Cortex of kidney (tissue), 1 donor: ENCODE measurements at regions not wholly inside any gene's neighbourhood (a gene's known extent, or its start where the extent isn't known, plus 50 kb on each side); places are given as distances from the start of the nearest gene placed in this dataset.

Source experiments
- DNase-seq: peaks from one replicate; lab custom pipeline; 2025; lab: John Stamatoyannopoulos, UW

DNA sequence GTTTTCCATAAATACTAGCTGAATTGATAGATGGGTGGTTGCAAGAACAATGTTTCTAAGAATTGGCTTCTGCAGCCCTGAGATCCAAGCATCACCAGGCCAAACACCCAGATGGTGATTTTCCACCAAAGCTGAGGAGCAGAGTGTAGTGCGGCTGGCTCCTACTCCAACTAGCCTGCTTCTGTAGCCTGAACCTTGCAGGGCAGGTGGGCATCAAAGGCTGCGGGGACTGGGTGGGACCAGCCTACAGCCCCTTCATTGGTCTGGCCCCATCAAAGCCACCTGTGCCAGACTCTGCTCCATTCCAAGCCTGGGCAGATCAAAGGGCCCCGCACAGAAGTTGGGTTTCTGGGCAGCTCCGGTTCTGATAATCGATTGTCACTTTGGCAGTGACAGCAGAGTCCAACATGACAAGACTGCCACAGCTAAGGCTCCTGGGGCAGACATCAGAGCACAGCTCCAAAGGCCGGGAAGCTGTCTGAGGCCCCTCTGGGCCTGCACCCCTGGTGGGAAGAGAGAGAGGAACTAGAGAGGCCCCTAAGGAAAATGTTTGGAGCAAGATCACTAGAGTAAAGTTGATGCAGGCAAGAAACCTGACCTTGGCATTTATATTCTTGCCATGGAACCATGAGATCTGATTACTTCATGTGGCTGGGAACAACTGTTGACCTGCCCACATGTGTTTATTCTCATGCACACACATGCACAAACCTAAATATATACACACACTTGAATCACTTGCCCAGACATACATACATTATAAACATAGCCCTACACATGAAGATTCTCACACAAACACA lies 582.9 kb downstream of the INSC start:
- no peak for DNase-seq

DNA sequence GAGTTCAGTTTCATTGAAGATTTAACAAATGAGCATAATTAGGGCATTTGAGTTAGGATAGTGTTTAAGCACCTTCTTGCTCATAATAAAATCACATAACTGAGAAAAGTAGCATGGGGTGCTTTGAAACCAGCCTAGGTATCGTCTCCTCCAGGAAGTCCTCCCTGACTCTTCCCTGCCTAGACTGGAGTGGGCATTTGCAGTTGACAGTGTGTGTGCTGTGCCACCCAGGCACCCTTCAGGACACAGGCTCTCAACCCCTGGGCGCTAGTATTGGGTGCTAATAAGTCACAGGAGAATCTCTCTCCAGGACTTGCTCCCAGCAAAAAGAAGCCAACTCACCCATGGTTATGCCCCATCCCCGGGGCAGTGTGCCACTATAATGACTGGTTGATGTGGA lies 584.1 kb downstream of the INSC start:
- no peak for DNase-seq

DNA sequence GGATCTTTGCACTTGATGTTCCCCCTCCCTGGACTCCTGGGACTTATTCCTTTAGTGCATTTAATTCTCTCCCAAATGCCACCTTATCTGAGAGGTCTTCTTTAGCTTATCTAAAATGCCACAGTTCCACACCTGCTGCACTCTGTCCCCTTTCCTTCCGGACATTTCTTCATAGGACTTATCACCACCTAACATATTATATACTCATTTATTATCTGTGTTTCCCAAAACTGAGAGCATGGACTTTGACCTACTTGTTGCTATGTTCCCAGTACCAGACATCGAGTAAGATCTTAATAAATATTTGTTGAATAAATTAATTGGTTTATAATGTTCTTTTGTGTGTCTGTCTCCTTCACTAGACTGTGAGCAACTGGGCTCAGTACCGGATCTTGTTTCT lies 585.3 kb downstream of the INSC start:
- DNase-seq = no peak

DNA sequence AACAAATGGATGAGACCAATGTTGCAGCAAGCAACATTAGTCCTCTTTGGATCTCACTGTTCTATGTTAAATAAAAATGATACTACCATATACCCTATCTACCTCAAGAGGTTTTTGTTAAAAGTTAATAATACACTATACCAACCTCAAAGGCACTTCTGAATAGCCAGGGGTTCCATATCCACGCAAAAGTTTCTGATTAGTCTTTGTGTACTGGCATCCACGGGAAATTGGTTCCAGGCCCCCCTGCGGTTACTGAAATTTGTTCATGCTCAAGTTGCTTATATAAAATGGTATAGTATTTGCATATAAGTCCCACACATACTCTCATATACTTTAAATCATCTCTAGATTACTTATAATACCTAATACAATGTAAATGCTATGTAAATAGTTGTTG lies 585.7 kb downstream of the INSC start:
- no peak for DNase-seq

DNA sequence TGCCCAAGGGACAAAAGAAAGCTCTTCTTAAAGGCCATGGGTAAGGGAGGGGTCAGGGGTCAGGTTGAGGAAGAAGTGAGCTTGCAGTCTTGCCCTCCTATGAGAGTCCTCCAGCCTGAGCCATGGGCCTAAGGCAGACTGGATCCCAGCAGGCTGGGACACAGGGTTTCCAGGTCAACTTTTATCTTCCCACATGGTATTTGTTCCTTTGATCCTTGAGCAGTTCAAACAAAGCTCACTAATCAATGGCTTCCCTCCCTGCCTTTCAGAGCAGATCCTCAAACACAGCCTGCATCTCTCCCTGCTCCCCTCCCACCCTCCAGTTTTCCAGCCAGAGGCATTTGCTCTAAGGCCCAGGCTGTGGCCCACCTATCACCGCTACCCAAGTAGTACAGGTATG lies 589.3 kb downstream of the INSC start:
- no peak for DNase-seq

DNA sequence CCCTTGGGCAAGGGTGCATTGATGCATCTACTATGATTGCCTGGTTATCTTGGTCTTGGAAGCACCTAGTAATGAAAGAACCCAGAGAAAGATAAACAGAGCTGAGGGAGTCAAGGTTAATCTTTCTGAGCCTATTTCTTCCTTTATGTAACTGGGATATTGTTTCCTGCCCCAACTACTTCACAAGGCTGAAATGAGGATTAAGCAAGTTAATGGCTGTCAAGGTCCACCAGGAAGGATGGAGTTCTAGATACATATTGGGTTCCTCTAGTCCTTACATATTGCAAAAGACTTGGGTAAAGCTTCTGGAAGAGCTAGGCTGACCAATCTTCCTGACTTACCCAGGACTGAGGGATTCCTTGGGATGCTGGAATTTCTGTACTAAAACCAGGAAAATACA lies 589.8 kb downstream of the INSC start:
- no peak for DNase-seq

DNA sequence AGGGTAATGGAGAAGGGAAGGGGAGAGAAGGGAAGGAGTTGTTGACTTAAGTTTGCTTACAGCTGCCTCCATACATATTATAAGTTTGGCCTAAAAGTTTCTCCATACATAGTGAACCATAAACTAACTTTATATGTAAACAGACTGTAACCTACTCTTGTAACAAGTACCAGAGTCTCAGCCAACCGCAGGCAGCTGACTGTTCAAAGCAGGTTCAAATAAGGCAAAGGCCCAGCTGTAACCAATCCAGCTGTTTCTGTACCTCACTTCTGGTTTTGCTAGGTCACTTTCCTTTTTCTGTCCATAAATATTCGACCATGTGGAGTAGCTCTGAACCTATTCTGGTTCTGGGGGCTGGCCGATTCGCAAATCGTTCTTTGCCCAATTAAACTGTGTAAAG lies 591.2 kb downstream of the INSC start:
- DNase-seq = no peak

DNA sequence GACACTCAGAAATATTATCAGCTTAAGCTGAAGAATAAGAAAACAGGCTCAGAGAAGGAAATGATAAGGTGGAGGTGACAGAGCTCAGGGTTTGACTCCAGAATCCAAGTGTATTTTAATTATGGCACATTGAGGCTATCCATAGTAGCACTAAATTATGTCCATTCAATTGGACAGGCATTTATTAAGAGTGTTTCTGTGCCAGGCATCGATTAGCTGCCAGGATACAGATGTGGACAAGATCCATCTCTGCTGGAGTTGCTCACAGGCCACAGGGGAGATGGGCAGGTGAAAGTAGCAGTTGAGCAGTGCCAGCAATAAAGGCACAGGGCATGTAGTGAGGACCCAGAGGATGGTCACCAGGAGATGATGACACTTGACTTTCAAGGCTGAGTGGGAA lies 592.5 kb downstream of the INSC start:
- no peak for DNase-seq

DNA sequence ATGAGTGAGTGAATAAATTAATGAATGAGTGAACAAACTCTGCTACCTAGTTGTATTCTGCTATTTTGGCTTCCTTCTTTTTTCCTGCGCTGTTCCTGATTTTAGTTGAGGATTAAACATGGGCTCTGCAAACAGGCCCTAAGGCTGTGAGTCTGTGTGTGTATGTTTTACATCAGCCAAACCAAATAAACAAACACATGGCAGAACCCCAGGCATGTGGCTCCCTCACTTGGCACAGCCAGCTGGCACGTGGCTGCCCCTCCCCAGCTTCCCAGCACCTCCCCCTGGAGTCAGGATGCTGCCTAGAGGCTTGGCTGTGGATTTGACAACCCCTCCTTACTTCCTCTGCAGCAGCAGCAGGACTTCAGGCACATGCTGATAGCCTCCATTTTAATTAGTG lies 593.2 kb downstream of the INSC start:
- DNase-seq = no peak

DNA sequence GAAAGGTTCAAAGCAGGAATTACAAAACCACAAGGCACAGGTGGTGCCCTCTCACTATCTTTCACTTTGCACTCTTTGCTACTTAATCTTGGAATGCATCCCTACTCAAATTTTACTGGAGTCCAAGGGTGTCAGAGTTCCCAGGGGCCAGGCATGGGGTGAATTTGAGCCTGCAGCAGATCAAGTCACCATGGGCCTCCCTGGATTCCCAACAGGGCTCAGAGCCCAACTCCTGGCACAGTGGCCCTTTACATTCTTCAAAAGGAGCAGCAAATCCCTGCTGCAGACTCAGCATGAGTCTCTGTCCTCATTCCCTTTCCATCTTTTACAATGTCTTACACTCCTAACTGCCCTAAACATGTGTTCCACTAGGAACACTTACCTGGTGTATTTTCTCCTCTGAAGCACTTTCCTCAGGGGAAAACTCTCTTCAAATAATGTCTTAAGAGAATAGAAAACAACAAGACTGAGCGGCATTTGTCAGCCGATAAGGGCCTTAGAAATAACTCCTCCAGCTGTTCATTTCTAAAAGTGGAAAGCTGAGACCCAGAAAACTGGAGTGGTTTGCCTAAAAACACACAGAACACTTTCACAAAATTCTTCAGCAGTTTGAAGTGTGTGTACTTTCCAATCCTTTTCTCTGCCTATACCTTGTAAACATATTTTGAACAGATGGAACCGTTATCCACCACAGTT lies 596.0 kb downstream of the INSC start:
- no peak for DNase-seq

DNA sequence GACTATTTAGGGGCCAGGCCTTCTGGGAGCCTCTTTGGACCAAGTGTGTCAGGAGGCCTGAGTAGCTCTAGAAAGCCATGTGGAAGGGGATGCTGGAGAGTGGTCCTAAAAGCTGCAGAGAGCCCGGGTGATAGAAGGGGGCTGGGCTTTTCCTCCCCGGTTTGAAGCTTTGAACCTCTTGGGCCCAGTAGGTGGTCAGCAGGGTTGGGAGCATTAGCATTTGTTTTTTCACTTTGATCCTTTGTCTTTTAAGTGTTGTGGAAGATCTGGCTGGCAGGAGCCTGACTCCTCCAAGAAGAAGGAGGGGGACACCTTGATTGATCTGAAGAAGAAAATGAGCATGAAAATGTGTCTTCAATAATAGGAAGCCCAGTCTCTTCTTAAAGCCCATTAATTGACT lies 596.6 kb downstream of the INSC start:
- no peak for DNase-seq

DNA sequence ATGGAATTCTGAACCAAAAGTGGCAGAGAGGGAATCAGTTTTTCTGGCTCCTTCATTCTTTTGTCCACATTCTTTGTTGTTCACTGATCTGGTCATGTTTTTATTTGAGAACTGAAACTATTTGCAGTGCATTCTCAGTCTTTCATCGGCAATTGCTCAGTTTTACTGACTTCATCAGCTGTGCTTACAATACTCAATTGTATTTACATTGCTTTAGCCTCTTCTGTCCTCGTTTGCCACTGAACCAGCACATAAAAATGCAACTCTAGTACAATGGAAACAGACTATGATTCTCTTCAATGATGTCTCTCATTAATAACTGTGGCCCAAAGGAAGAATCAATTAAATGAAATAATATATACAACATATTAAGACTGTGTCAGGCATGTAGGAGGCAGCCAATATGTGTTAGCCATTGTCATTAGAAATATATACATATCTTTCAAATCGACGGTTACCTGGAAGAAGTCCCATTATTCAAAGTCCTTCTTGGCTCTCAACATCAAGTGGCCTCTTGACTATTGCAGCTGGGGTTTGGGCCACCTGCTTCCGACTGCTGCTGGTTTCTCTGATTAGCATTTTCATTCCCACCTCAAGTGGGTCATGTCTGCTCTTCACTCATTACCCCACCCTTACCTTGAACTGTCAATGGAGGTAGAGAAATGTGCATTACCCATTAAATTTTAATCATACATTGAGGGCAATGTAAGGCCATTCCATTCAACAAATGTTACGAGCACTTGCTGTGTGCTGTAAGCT lies 600.1 kb downstream of the INSC start:
- no peak for DNase-seq

DNA sequence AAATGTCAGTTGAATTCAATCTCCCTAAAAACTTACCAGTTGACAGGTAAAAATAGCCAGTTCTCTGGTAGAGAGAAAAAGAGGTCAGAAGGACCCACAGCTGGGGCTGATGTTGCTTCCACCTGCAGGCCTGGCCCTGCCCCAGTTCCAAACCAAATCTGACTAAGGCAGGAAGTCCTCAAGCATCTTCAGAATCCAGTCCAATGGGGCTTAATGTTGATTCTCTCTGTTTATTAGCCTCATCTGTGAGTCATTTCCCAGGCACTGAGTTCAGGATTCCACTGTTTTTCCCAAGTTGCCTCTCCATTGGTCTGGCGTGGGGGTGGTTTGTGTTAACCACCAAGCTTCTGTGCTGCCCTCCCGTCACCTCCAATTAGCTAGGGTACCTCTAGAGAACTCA lies 601.8 kb downstream of the INSC start:
- DNase-seq = no peak

DNA sequence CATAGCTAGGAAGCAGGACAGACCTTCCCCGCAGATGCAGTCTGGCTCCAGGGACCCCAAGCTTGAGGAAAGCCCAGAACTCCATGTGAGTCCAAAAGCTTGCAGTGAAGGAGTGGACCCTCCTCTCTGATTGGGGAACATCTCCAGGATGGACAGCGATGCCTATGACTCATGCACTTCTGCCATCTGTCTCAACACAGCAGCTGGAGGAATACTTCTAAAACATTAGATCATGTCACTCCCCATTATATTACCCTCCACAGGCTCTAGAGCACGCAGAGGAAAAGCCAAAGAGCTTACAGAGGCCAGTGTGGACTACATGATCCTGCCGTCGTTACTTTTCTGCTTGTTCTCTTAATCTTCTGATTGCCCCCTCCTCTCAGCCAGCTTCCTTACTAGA lies 605.7 kb downstream of the INSC start:
- DNase-seq = no peak

DNA sequence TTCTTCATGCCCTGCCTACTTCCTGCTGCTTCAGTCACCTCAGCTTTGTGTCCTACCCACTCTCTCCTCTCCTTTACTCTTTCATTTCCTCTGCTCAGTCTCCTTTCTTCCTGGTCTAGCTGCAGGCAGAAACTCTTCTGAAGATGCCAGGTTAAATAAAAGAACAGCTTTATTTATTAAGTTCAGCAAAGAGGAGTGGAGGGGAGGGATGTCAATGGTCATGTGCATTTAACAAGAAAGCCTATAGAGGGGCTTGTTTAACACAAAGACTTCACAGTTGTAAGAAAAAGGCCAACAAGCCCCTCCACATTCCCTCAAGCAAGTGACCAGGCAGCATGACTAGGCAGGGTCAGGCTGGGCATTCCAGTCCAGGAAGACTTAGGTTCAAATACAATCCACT lies 609.2 kb downstream of the INSC start:
- DNase-seq = no peak

DNA sequence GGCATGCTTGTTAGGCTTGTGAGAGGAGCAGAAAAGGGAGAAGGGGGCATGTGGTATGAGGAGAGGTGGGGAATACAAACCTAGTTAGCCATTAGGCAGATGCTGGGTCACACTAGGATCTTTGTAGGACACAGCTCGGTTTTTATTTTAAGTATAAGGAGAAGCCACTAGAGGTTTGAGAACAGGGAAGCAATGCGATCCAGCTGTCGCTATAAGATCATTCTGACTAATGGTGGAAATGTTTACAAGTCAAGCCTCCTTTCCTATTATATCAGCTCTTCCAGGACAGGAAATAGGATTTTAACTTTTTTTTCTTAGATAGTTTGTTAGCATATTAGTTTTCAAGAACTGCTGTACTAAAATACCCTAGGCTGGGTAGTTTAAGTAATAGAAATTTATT lies 609.9 kb downstream of the INSC start:
- DNase-seq = no peak

DNA sequence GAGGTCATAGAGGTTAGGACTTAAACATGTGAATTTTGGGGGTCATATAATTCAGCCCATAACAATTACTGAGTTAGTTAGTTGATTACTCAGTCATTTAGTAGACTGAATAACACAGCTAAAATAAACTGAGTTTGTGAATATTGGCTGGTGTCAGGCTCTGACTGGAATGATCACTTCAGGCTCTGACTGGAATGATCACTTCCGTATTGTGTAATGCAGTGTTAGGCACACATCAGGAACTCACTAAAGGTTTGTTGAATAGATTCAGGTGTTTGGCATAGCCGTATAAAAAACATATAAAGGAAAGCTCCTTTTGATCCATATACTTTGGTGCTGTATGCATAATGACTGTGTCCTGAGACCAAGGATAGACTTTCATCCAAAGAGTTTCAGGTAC lies 610.5 kb downstream of the INSC start:
- no peak for DNase-seq

DNA sequence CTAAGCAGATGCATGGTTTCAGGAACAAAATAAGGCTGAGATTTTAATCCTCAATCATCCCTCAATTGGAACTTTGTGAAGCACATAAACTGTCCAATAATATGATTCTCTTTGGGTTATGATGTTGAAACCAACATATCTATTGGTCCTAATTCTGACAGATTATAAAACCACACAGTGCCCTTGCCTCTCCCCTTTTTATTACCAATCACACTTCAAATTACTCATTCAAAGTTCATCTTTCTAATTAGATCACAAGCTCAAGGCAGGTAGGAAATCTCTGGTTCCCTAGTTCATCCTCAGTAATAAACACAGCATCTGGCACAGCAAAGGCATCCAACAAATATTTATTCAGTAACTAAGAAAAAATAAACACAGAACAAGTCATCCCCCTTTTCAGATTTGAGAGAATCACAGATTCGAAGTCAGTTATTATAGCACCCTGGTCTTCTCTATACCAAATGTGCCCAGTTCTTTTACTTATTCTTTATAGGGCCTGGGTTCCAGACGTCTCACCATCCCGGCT lies 611.6 kb downstream of the INSC start:
- DNase-seq = no peak

DNA sequence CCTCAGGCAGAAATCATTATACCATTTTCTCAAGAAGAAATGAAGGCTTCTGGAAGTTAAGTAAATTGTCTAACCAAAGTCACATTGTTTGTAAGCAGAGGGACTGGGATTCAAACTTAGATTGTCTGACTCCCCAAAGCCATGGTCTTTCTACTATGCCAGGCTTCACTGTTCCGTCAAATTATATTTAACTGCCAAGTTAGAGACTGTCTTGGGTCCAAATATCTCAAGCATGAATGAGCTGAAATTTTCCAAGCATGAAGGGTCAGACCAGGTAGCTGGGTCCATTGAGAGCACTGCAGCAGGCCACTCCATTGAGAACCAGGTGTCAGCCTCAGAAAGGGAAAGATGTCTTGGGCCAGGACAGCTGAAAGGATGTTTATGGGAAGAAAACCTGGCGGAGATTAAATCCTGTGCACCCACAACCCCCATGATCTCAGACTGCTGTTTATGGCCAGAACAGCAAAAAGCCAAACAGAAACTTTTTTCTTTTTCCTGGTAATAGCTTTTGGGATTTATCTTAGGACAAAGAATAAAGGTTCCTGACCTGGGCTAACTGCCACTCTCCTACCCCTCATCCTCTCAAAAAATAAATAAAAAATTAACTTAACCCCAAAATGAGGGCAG lies 612.3 kb downstream of the INSC start:
- DNase-seq = no peak

DNA sequence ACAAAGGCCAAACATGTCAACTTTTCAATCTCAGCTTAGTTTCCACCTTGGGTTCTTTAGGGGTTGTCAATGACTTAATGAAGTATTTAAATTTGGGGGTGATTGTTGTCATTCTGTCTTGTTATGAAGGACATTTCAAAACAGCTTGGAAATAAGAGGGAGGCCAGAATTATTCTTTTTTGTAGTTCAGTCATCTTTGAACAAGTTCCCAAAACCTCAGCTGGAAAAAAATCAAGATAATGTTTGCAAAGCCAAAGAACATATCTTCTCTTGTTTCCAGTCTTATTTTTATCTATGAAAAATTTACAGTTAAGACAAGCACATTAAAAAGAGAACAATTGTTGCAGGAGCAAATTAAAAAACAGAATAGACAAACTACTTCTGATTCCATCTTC lies 612.8 kb downstream of the INSC start:
- DNase-seq = no peak

DNA sequence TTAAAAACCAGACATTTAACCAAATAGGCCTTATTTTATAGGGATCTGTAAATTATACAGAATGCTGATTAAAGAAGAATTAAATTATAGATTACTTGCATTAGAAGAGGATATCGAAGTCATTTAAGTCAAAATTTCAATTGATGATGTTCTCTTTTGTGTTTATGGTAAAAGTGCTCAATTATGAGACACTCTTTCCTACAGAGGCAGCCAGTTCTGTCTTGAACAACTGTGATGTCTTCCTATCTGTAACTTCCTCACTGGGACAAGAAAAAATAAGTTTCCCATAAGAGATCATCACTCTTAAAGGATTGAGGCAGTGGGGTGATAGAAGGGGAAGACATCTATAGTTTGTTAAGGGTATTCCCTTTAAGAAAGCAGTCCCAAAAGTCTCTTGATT lies 613.5 kb downstream of the INSC start:
- no peak for DNase-seq

DNA sequence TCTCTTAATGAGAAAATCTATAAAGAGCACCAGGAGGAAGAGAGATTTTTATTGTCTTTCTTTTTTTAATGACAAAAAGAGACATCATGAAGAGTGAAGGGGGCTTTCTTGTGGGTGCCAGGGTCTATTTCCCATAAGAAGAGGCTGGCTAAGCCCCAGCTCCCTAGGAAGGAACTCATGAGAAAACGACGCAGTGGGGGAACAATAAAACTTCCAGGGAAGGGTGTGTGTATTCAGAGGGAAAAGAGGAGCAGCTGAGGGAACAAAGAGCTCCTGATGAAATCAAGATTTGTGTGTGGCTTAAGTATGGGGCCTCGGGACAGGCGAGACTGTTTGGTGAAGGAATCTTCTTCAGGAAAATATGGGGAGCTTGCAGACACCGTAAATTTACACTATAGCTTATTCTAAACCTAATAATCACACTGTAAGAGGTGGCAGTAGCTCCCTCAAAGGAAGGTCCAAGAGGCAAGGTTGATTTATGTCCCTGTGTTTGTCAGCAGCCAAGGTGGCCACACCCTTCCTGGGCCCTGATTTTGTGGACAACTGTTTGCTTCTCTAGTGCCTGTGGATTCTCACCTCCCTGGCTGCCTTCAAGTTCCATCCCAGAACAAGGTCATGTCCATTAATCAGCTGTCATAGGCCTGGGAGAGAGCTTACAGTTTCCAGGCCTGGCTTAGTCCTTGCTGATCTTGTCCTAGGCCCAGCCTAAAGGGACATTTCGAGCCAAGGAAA lies 615.7 kb downstream of the INSC start:
- no peak for DNase-seq
